Choroid plexus epithelial cell (primary cell): ENCODE measurements at regions not wholly inside any gene's neighbourhood (a gene's known extent, or its start where the extent isn't known, plus 50 kb on each side); places are given as distances from the start of the nearest gene placed in this dataset.

Experiments
- DNase-seq: peaks from one replicate; pipeline ENCODE4 v3.0.0-alpha.2; 2010; ENCODE audit warnings: low read depth
- H3K4me3 ChIP-seq: 2 replicates; pipeline ENCODE4 v1.5.1; 2011; ENCODE audit warnings: low read depth, mild to moderate bottlenecking, control low read depth, low read length, moderate library complexity
- TF ChIP-seq, protein P1 (sequence below): conservative IDR thresholded peaks from 2 replicates; pipeline ENCODE4 v1.5.1; 2011; ENCODE audit warnings: low read depth, mild to moderate bottlenecking, control low read depth, inconsistent platforms, low read length, moderate library complexity

DNA sequence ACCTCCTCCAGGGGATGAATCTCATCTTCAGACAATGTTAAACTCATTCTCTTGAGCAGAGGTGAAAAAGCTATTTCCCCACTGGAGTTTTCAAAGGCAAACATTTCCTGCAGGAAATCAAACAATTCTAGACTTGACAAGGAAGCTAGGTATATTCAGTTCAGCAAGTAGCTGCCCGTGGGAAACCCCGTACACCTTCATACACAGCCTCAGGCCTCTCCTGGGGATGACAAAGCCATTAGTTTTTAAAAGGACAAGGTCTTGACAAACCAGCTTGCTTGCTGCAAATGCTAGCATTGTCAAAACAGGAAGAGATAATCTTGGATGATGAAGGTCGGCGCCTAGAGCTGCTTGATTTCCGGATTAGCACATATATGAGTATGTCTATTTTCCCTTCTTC, 1630.8 kb upstream of the TENM4 start:
- H3K4me3 ChIP-seq: no peak overlapping the region
- DNase-seq: no peak
- TF ChIP-seq, protein P1, sequence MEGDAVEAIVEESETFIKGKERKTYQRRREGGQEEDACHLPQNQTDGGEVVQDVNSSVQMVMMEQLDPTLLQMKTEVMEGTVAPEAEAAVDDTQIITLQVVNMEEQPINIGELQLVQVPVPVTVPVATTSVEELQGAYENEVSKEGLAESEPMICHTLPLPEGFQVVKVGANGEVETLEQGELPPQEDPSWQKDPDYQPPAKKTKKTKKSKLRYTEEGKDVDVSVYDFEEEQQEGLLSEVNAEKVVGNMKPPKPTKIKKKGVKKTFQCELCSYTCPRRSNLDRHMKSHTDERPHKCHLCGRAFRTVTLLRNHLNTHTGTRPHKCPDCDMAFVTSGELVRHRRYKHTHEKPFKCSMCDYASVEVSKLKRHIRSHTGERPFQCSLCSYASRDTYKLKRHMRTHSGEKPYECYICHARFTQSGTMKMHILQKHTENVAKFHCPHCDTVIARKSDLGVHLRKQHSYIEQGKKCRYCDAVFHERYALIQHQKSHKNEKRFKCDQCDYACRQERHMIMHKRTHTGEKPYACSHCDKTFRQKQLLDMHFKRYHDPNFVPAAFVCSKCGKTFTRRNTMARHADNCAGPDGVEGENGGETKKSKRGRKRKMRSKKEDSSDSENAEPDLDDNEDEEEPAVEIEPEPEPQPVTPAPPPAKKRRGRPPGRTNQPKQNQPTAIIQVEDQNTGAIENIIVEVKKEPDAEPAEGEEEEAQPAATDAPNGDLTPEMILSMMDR: no peak

DNA sequence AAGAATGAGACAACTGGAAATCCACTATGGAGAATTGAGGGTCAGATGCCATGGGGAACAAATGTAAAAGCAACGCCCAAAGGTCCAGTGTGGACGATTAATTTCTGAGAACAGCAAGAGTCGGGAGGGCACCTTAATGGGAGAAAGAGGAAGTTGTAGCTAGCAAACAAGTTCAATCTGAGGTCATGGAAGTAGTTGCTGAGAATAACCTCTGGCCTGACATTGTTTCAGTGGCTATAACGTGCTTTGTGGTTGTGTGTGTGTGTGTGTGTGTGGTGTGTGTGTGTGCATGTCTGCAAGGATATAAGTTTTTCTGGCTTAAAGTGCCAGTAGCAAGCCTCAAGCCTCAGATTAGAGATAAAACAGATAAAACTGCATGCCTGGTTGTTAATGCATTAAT, 1630.1 kb upstream of the TENM4 start:
- no peak overlapping the region for H3K4me3 ChIP-seq
- TF ChIP-seq, protein P1: no peak
- DNase-seq: peak; percentile 4

DNA sequence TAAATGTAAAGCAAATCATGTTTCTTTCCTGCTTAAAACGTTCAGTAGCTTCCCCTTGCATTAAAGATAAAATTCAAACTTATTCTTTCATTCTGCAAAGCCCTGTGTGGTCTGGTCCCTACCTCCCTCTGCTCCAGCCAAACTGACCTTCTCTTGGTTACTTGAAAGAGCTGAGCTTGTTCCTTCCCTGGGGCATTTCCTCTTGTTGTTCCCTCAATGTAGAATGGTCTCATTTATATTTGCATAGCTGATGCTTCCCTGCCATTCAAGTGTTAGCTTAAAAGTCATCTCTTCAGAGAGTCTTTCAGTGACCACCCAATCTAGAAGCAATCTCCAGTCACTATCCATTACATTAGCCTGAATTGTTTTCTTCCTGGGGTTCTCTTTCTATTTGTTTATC, 1618.5 kb upstream of the TENM4 start:
- TF ChIP-seq, protein P1: no peak
- no peak overlapping the region for H3K4me3 ChIP-seq

DNA sequence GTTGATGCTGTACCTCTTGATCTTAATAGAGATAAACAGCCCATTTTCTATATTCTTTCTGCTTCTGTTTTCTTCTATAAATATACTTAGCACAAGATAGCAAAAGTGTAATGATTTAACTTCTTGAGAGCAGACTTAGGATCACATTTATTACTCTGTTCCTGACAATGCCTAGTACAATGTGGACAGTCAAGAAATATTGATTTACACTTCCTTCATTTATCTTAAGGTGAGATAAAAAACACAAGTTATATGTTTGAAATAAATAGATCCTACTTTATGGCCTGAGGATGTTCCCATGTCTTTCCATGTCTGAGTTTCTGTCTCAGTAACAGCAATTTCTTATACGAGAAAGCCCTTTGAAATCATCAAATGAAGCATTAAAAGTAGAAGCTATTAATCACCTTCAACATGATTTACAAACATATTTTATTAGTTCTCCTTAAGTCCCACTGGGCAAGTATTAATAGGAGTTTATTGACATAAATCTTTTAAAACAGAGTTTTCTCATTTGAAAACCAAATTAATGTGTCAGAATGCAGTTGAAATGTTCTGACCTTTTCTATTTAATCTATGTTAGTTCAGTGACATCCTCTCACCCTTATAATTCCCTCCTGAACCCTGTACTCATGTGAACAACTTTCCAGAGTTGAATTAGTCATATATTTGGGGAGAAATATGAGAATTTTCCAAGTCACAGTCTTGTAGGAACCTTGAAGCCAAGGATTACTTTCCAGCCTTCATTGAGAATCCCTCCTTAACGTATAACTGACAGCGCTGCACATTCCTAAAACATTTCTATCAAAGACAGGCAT, 1611.7 kb upstream of the TENM4 start:
- H3K4me3 ChIP-seq: no peak overlapping the region
- no peak for DNase-seq
- TF ChIP-seq, protein P1: no peak

More for the DNA sequence above, 1618.5 kb upstream of the TENM4 start:
- DNase-seq: no peak

DNA sequence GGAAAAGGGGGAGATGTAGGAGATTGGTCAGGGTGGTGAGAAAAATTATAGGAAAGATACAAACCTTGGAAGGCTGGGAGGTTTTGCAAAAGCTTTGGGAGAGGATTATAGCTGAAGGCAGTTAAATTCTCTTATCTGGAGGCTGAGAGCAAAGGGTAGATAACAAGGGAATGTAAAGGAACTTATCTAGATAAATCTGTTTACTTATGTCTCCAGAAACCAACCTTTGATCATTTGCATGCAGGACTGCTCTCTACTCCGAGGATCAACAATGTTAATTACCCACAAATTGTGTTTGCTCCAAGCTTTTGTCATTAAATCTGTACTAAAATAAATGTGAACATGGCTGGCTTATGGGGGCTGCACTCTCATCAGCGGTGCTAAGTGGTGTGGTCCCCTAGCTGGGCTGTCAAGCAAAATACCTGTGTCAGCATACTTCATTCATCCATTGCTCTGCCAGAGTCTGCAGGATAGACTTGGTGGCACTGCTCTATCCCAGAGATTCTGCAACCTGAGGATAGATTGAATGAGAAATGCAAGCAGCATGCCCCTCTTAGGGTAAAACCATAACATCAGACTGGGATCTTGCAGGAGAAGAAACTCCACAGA, 1599.2 kb upstream of the TENM4 start:
- TF ChIP-seq, protein P1: no peak
- no peak overlapping the region for H3K4me3 ChIP-seq
- no peak for DNase-seq

DNA sequence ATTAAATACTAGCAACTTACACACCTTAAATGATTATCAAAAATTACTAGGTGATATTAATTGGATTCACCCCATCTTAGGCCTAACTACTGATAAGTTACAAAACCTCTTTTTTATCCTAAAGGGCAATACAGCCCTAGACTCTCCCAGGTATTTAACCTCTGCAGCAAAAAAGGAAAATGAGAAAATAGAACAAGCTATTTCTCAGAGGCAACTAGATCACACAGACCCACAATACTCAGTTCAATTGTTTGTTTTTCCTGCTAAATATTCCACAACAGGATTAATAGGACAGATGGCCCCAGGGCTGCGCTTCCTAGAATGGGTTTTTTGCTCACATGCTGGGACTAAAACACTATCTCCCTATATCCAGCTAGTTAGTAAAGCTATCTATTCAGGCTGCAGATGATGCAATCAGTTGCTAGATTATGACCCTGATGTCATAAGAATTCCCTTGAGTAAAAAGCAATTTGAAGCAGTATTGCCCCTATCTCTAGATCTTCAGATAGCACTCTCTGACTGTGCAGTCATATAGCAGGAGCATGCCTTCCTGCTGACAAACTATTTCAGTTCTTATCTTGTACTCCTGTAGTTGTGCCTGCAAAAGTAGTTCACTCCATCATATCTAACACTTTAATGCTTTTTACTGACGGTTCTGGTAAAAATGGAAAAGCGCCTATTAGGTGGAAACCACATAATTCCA, 1595.5 kb upstream of the TENM4 start:
- TF ChIP-seq, protein P1: no peak
- H3K4me3 ChIP-seq: no peak overlapping the region
- DNase-seq: no peak
